Activated CD4-positive, alpha-beta memory T cell treated with anti-CD3 and anti-CD28 coated beads for 36 hours (primary cell): ENCODE measurements at regions not wholly inside any gene's neighbourhood (a gene's known extent, or its start where the extent isn't known, plus 50 kb on each side); places are given as distances from the start of the nearest gene placed in this dataset.

Source experiments
- CTCF ChIA-PET: fragments of 350-600 bp; sonication (Branson Sonifier 250); formaldehyde crosslinking; loops from one replicate; lab custom pipeline; 2021; ENCODE audit warnings: antibody characterized with exemption, inconsistent platforms; lab: Charles Lee
- POLR2A ChIA-PET: fragments of 350-600 bp; sonication (Branson Sonifier 250); formaldehyde crosslinking; loops from one replicate; lab custom pipeline; 2021; ENCODE audit warnings: antibody characterized with exemption; lab: Charles Lee
- DNase-seq: peaks from one replicate; pipeline ENCODE4 v3.0.0-alpha.2; 2020
- H3K27ac Mint-ChIP-seq: one replicate; pipeline ENCODE4 v1.8.0; 2021; ENCODE audit warnings: mixed read lengths
- H3K27me3 Mint-ChIP-seq: one replicate; pipeline ENCODE4 v1.8.0; 2021; ENCODE audit warnings: mixed read lengths
- H3K36me3 Mint-ChIP-seq: one replicate; pipeline ENCODE4 v1.8.0; 2021; ENCODE audit warnings: mixed read lengths
- H3K4me1 Mint-ChIP-seq: one replicate; pipeline ENCODE4 v1.8.0; 2021; ENCODE audit warnings: low read depth, mixed read lengths
- H3K4me3 Mint-ChIP-seq: one replicate; pipeline ENCODE4 v1.8.0; 2021; ENCODE audit warnings: mild to moderate bottlenecking, mixed read lengths
- H3K9me3 Mint-ChIP-seq: one replicate; pipeline ENCODE4 v1.8.0; 2021; ENCODE audit warnings: mixed read lengths
- intact Hi-C: fragments of 100-400 bp; cut with micrococcal nuclease; formaldehyde crosslinking; loops from one replicate; pipeline ENCODE4 v1.15.1; 2023

DNA sequence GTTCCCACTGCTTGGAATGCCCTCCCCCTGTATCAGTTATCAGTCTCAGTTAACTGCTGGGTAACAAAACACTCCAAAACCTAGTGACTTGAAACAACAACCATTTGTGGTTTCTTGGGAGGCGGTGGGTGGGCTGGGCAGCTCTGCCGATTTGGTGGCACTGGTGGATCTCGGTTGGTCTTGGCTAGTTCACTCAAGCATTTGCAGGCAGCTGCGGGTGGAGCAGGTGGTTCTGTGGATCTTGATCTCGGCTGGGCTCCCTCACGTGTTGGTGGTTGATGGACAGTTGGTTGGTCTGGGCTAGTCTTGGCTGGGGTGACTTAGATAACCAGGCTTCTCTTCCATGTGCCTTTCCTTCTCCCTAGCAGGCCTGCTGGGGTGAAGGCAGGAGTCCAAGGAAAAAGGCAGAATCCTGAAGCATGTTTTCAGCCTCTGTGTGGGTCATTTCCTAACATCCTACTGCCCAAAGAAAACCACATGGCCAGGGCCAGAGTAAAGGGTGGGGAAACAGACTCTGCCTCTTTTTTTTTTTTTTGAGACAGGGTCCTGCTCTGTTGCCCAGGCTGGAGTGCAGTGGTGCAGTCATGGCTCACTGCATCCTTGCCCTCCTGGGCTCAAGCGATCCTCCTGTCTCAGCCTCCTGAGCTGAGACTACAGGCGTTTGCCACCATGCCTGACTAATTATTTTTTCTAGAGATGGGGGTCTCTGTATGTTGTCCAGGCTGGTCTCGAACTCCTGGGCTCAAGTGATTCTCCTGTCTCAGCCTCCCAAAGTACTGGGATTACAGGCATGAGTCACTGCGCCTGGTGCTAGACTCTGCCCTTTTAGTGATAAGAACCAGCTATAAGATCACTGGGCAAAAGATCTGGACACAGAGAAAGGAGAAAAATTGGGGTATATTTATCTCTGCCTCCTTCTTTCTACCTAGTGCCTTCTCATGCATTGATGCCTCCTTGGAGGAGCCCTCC is 183.7 kb downstream of the RGS3 start:
- DNase-seq = no peak
- CTCF ChIA-PET = interaction anchor here (0.7 to 1.3 kb wide), 2 partner anchors 11 to 56 kb away, joined by 4 read pairs; no protein-coding TSS in a partner anchor
- H3K27me3 Mint-ChIP-seq = peaks cover 5% of the 10 kb centered on the region
- H3K4me1 Mint-ChIP-seq = peaks cover 2% of the 10 kb centered on the region
- H3K9me3 Mint-ChIP-seq = no peaks in the 10 kb centered on the region
- H3K27ac Mint-ChIP-seq = no peak overlapping the region
- no peak overlapping the region for H3K4me3 Mint-ChIP-seq
- no peaks in the 10 kb centered on the region for H3K36me3 Mint-ChIP-seq
- intact Hi-C loops = no loop called here
- POLR2A ChIA-PET = no interaction called here

DNA sequence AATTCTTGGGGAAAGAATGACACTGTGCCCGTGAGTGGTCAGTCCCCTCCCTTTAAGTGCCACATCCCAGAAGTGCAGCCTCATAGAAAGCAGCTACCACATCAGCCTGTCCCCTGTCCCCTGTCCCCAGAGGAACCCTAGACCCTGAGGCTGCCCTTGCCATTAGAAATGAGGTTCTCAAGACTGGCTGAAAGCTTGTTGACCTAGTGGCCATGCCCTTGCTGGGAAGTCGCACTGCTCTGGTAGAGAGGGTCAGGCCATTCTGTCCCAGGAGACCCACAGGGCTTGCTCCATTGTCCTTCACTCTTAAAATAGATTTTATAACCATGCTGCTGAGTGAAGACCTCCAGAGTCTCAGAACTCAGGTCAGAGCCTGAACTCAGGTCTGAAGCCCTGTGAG is 184.5 kb downstream of the RGS3 start:
- ChIA-PET POLR2A (no interaction called here), CTCF (interaction anchor here (0.7 kb wide), 1 partner anchor 11 kb away, joined by 4 read pairs; no protein-coding TSS in a partner anchor)
- peaks cover 5% of the 10 kb centered on the region for H3K27me3 Mint-ChIP-seq
- DNase-seq = no peak
- intact Hi-C loops = no loop called here
- no peak overlapping the region for H3K4me3 Mint-ChIP-seq
- H3K36me3 Mint-ChIP-seq = no peaks in the 10 kb centered on the region
- no peaks in the 10 kb centered on the region for H3K9me3 Mint-ChIP-seq
- no peak overlapping the region for H3K27ac Mint-ChIP-seq
- peaks cover 2% of the 10 kb centered on the region for H3K4me1 Mint-ChIP-seq

DNA sequence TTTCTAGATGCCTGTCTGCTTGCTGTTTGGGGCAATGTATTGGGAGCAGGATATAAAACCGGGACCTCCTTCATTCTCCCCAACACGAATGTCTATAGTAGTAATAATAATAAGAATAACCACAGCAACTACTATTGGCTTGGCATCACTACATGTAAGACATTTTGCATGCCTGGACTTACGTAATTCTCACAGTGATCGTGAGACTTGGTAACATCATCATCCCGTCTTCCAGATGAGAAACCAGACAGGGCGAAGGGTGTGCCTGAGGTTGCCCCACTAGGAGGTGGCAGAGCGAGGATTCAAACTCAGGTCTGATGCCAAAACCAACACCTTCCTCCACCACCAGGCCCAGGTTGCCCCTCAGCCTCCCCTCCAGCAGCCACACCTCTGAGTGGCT is 185.1 kb downstream of the RGS3 start:
- DNase-seq = no peak
- Mint-ChIP-seq H3K36me3 (no peaks in the 10 kb centered on the region), H3K4me1 (peaks cover 2% of the 10 kb centered on the region), H3K4me3 (no peak overlapping the region), H3K9me3 (no peaks in the 10 kb centered on the region), H3K27ac (no peak overlapping the region), H3K27me3 (peaks cover 5% of the 10 kb centered on the region)
- intact Hi-C loops = no loop called here
- POLR2A ChIA-PET = no interaction called here
- CTCF ChIA-PET = no interaction called here

DNA sequence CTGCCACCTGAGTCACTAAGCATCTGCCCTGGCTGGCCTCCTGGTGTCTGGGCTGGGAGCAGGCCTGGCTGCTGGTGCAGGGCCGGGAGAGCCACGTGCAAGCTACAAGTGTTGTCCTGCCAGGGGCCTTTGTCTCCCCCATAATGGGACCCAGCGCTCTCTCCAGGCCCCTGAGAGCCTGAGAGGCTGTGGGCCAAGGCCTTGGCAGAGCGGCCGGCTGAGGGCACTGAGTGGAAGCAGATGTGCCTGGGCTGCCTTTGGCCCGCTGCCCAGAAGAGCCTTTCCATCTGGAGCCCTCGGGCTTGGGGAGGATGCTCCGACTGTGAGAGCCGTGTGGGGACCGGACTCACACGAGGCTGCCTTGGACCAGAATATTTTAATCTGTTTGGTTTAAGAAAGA is 185.5 kb downstream of the RGS3 start:
- no peaks in the 10 kb centered on the region for H3K36me3 Mint-ChIP-seq
- H3K27me3 Mint-ChIP-seq = peaks cover 5% of the 10 kb centered on the region
- ChIA-PET CTCF (interaction anchor here (1.0 to 13.1 kb wide), 3 partner anchors 9 to 377 kb away, joined by 3 to 580 read pairs (median 3); no protein-coding TSS in a partner anchor), POLR2A (no interaction called here)
- H3K9me3 Mint-ChIP-seq = no peaks in the 10 kb centered on the region
- H3K4me1 Mint-ChIP-seq = peaks cover 2% of the 10 kb centered on the region
- no peak overlapping the region for H3K27ac Mint-ChIP-seq
- DNase-seq = no peak
- no peak overlapping the region for H3K4me3 Mint-ChIP-seq
- intact Hi-C loops = no loop called here

DNA sequence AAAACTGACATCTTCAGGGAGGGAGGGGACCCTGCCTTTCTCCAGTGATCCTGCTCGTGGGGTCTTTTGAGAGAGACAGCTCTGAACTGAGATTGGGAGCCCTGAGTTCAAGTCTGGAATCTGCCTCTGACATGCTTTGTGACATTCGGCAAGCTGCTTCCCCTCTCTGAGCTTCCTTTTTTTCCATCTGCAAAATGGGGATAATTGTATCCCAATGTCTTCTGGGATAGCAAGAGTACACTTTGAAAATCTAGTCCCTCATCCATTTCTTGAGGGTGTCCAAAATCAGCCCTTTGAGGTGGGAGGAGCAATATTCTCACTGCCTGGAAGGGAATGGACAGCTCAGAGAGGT is 186.3 kb downstream of the RGS3 start:
- DNase-seq = no peak
- Mint-ChIP-seq H3K27ac (no peak overlapping the region), H3K4me1 (peaks cover 2% of the 10 kb centered on the region), H3K4me3 (no peak overlapping the region), H3K9me3 (no peaks in the 10 kb centered on the region), H3K27me3 (peaks cover 5% of the 10 kb centered on the region), H3K36me3 (no peaks in the 10 kb centered on the region)
- ChIA-PET POLR2A (no interaction called here), CTCF (interaction anchor here (1.0 to 13.1 kb wide), 4 partner anchors 8 to 378 kb away, joined by 3 to 580 read pairs (median 6); no protein-coding TSS in a partner anchor)
- intact Hi-C loops = loop anchor here (10.0 kb wide), 1 partner anchor 345 kb away; the partner anchor contains the start of gene RNF183

DNA sequence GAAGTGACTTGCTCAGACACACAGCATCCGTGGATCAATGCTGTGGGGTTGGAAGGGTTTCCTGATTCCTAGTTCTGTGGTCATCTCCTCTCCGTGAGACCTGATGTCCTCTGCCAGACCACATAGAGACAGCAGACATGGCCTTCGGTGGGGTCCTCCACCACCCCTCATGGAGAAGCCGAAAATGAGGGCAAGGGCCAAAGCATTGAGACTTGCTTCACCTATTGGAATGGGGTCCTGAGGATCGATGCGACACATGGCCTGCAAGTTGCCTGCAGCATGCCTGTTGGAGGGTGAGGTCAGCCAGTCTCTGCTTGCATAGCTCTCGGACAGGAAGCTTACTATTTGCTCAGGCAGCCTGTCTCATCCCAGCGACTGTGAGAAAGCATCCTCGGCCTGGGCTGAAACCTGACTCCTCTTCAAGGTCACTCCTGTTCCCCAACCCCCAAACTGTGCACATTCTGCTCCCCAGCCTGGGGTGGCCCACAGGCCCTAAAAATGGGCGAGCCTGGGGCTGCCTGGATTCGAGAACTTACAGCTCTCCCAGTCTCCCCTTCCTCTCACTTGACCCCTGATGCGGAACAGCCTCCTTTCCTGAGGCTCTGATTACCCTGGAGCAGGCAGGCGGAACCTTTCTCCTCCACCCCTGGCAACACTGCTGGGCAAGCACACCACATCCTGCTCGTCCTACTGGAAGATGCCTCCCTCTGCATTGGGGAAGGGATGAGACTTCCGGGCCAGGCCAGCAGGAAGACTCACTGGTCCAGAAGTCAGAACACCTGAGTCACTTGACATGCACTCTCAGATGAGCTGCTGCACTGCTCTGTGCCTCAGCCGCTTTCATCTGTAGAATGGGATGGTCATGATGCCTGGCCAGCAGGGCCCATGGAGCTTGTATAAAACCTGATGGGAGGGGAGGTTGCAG is 186.9 kb downstream of the RGS3 start:
- Mint-ChIP-seq H3K4me3 (no peak overlapping the region), H3K36me3 (no peaks in the 10 kb centered on the region), H3K4me1 (peaks cover 8% of the 10 kb centered on the region), H3K27ac (no peak overlapping the region), H3K27me3 (peaks cover 5% of the 10 kb centered on the region), H3K9me3 (no peaks in the 10 kb centered on the region)
- no peak for DNase-seq
- ChIA-PET POLR2A (interaction anchor here (0.8 kb wide), 1 partner anchor 62 kb away, joined by 3 read pairs; no protein-coding TSS in a partner anchor), CTCF (interaction anchor here (1.0 to 13.1 kb wide), 4 partner anchors 7 to 378 kb away, joined by 3 to 580 read pairs (median 6); no protein-coding TSS in a partner anchor)
- intact Hi-C loops = loop anchor here (10.0 kb wide), 1 partner anchor 346 kb away; the partner anchor contains the start of gene RNF183

DNA sequence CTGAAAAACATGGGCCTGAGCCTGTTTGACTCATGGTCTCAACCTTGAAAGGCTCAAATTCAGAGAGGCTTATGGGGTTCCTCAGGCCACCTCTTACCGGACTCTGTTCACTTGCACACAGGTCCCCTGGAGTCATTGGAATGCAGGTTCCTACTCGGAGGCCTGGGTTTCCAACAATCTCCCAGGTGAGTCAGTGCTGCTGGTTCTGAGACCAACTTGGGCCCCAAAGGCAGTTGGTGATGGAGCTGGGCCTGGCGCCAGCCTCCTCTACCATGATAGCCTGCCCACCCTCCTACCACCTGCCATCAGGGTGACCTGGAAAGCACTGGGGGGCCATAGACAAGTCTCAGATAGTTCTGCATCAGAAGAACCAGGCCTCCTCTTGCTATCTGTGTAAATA is 188.4 kb downstream of the RGS3 start:
- no peaks in the 10 kb centered on the region for H3K36me3 Mint-ChIP-seq
- intact Hi-C loops = loop anchor here (10.0 kb wide), 1 partner anchor 347 kb away; the partner anchor contains the start of gene RNF183
- no peaks in the 10 kb centered on the region for H3K9me3 Mint-ChIP-seq

DNA sequence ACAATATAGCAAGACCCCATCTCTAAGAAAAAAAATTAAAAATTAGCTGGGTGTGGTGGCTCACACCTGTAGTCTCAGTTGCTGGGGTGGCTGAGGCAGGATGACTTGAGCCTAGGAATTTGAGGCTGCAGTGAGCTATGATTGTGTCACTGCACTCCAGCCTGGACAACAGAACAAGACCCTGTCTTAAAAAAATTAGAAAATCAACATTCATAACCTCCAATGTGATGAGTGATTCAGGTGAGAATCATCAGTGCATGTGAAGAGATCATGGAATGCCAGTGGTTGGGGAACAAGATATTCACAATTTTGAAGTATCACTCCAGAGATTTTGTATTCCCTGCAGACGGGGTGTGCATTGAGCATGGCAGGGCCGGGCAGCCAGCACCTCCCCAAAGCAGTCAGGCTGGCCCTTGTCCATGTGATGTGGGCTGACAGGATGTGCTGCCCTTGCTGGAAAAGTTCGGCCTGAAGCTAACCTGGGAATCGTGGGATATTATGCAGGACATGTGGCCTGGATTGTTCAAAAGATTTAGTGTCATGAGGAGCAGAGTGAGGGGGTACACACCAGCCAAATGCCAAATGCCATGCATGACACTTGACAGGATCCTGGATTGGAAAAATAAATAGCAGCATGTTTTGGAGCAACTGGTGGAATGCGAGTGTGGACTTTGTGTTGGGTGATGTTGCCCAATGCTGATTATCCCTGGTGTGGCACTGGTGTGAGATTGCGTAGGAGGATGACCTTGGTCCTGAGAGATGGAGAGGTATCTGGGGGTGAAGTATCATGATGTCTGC is 189.0 kb downstream of the RGS3 start:
- H3K4me1 Mint-ChIP-seq = peaks cover 8% of the 10 kb centered on the region
- POLR2A ChIA-PET = interaction anchor here (0.6 kb wide), 1 partner anchor 61 kb away, joined by 3 read pairs; no protein-coding TSS in a partner anchor
- no peak overlapping the region for H3K4me3 Mint-ChIP-seq
- H3K27ac Mint-ChIP-seq = no peak overlapping the region
- DNase-seq = no peak
- H3K36me3 Mint-ChIP-seq = no peaks in the 10 kb centered on the region
- peaks cover 3% of the 10 kb centered on the region for H3K27me3 Mint-ChIP-seq
- no peaks in the 10 kb centered on the region for H3K9me3 Mint-ChIP-seq
- intact Hi-C loops = loop anchor here (10.0 kb wide), 1 partner anchor 348 kb away; the partner anchor contains the start of gene RNF183
- CTCF ChIA-PET = interaction anchor here (0.6 to 13.1 kb wide), 3 partner anchors 33 to 251 kb away, joined by 3 to 580 read pairs (median 3); partner anchors contain the start of gene ALAD

More for the DNA sequence above, 188.4 kb downstream of the RGS3 start:
- no peak overlapping the region for H3K4me3 Mint-ChIP-seq
- H3K27me3 Mint-ChIP-seq = peaks cover 3% of the 10 kb centered on the region
- H3K27ac Mint-ChIP-seq = no peak overlapping the region
- DNase-seq = no peak
- CTCF ChIA-PET = interaction anchor here (1.0 to 13.1 kb wide), 3 partner anchors 57 to 251 kb away, joined by 3 to 580 read pairs (median 4); partner anchors contain the start of gene ALAD
- POLR2A ChIA-PET = no interaction called here
- H3K4me1 Mint-ChIP-seq = peaks cover 8% of the 10 kb centered on the region

DNA sequence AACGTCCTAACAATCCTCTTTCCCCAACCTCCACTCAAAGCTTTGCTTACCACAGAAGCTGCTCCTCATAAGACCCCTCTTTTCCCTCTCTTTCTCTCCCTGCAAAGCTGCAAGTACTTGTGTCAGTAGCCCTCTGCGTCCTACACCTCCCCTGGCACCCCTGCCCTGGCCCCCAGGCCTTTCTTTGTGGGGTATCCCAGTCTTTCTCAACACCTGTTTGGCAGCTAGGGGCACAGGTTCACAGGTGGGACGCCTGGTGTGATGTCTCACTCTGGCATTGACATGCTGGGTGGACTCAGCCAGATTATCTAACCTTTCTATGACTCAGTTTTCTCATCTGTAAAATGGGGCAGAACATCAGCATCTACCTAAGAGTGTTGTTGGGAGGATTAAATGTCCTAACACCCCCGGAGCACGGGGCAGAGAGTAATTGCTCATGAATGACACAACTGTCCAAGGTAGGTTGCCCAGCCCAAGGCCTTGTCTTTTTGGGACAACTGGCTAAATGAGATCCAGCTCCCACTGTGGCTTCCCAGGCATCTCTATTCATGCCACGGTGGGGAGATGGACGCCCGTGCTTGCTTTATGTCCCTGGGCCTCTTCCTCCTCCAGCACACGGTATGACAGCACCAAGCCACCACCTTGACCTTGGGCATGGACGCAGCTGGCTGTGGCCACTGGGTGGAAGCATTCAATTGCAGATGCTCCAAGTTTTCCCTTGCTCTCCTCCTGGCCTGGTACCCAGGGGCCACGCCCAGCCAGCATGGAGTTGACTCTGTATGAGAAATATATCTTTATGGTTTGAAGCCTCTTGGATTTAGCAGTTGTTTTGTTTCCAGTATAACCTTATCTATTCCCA is 190.4 kb downstream of the RGS3 start:
- intact Hi-C loops = loop anchor here (10.0 kb wide), 1 partner anchor 349 kb away; the partner anchor contains the start of gene RNF183
- POLR2A ChIA-PET = interaction anchor here (3.2 kb wide), 1 partner anchor 63 kb away, joined by 20 read pairs; no protein-coding TSS in a partner anchor
- no peak overlapping the region for H3K27ac Mint-ChIP-seq

More for the DNA sequence above, 190.4 kb downstream of the RGS3 start:
- Mint-ChIP-seq H3K4me1 (peaks cover 8% of the 10 kb centered on the region), H3K4me3 (no peak overlapping the region), H3K36me3 (no peaks in the 10 kb centered on the region), H3K9me3 (no peaks in the 10 kb centered on the region), H3K27me3 (peaks cover 3% of the 10 kb centered on the region)
- DNase-seq = no peak
- CTCF ChIA-PET = interaction anchor here (0.6 to 13.1 kb wide), 28 partner anchors 10 to 384 kb away, joined by 3 to 580 read pairs (median 8); partner anchors contain the start of genes ALAD, C9orf43, CDC26 and POLE3
